ENCODE measurements at regions not wholly inside any gene's neighbourhood (a gene's known extent, or its start where the extent isn't known, plus 50 kb on each side); places are given as distances from the start of the nearest gene placed in this dataset.
"Not testable (repeated sequence)": the region's sequence is repeated elsewhere in the genome, so short reads cannot be mapped to it uniquely, and the experiment has no call there.

- DNase-seq: no peak
These were observed 413.6 kb upstream of the ESRRG start for GRCh38 chr1:217136895-217137205.

GRCh38 chr1:217135987-217136894, 413.0 kb upstream of the ESRRG start:
- DNase-seq: peak; percentile 53

GRCh38 chr1:217135569-217135915, 412.3 kb upstream of the ESRRG start:
- DNase-seq: peak; percentile 86

- DNase-seq: peak; percentile 84
These were observed 411.8 kb upstream of the ESRRG start for GRCh38 chr1:217134857-217135568.

DNA sequence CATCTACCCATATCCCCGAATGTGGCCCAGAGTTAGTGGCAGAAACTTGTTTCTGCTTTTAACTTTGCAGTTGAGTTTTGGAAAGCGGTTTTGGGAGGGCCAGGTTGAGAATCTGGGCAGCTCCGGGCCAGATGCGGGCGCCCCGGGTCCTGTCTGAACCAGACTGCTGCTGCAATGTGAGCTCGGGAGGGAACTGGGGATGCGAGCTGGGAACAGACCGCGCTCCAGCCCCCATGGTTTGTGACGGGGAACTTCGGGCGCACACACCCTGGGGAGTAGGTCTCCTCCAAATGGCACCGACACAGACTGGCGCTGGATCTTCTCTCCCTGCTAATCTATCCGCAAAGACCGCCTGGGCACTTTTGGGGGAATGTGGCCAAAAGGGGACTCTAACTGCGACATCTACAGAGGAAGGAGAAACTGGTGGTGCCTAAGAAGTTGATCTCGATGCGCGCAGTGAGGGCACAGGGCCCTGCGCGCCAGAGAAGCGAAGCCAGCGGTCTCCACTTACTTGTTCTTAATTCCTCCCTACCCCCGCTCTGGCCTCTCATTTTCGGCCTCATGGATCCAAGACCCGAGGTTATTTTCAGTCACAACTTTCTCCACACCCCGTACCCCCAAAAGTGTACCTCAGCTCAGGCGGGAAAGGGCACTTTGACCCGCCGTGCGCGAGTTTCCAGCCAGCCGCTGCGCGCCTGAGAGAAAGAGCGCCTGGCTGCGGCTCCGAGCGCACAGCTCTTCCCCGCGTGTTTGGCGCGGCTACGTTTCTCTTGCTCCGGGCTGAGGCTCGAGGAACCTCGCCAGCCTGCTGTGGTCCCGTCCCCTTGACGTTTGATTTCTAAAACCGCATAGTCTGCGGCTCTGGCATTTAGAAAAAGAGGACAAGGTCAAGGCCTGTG, 411.0 kb upstream of the ESRRG start:
- DNase-seq: peak; percentile 87

- DNase-seq: no peak
These were observed 409.9 kb upstream of the ESRRG start for GRCh38 chr1:217133092-217133491.

DNA sequence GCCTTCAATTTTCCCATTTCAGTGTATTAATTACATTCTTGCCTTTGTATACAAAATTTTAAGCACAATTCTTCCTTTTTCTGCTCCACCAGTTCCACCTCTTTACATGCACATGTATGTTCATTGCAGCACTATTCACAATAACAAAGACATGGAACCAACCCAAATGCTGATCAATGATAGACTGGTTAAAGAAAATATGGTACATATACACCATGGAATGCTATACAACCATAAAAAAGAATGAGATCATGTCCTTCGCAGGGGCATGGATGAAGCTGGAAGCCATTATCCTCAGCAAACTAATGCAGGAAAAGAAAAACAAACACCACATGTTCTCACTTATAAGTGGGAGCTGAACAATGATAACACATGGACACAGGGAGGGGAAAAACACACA, 400.1 kb upstream of the ESRRG start:
- not testable (repeated sequence) for DNase-seq

DNA sequence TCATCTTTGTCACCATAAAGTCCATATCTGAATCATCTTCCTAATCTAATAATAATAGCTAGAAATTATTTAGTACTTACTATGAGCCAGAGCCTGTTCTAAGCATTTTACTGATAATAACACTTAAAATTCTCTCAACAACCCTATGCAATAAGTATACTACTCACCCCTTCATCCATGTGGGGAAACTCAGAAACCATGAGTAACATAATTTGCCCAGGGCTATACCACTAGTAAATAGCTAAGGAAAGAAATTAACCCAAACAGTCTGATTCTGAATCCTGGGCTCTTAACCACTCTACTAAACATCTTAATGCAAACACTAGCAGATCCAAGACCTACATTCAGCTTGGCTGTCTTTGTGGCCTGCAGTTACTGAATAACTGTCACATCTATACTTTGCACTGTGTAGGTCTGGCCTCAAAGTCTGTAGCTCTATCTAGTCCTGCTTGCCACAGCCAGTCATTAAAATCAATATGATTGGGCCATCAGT, 394.8 kb upstream of the ESRRG start:
- DNase-seq: no peak

GRCh38 chr1:217115404-217116380, 392.5 kb upstream of the ESRRG start:
- DNase-seq: no peak

DNA sequence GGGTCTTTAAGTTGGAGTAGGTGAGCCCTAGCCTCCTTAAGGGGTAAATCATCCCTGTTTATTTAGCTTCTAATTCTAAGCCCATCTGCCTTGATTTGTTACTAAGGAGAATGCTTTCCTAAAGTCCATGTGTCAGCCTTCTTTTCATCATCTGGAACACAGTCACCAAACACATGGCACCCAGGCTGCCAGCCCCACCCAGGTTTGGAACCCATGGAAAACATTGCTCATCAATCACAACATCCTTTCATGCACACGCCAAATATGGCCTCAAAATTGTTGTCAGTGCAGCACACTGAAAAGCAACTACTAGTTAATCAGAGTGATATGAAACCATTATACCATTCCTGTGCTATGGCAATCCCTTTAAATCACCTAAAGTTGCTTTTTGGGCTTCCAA, 386.7 kb upstream of the ESRRG start:
- no peak for DNase-seq

- DNase-seq: no peak
These were observed 383.1 kb upstream of the ESRRG start for GRCh38 chr1:217106231-217106901.

- no peak for DNase-seq
These were observed 382.2 kb upstream of the ESRRG start for GRCh38 chr1:217105437-217105836.

- DNase-seq: no peak
These were observed 374.6 kb upstream of the ESRRG start for GRCh38 chr1:217097819-217098218.

DNA sequence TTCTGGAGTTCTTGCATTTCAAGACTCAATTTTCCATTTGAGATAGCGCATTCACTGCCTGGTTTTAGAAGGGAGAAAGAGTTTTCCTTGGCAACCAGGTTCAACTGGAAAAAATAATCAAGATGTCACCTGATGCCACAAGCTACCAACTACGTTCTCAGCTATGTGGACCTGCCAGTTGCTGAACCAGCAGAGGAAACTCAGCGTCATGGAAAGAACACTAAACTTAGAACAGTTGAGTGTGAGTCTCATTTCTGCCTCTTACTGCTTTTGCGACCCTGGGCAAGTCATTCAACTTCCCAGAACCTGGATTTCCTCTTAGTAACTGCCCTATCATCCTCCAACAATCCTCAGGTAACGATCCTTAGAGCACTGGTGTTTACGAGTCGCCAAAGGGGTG, 373.0 kb upstream of the ESRRG start:
- DNase-seq: no peak

DNA sequence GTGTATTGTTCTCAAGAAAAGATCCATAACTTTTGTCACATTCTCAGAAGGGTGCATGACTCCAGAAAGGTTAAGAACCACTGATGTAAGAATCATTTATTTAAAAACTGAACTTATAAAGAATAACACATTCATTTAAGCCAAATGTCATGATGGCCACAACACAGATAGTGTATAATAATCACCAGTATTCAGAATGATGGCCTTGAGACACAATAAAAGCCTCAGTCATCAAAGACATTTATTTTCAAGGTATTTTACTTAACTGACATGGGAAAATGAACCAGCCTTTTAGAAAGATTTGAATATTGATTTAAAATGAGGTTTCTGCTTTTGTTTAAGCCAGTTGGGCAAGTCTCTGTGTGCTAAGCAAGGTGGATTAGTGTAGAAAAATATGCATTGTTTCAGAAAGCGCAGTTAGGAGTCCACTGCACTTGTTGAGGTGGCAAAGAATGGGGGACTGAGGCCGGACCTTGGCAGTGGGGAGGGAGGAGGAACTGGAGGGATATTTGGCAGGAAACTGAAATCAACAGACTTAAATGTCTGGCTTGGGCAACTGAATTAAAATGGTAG, 371.9 kb upstream of the ESRRG start:
- no peak for DNase-seq

DNA sequence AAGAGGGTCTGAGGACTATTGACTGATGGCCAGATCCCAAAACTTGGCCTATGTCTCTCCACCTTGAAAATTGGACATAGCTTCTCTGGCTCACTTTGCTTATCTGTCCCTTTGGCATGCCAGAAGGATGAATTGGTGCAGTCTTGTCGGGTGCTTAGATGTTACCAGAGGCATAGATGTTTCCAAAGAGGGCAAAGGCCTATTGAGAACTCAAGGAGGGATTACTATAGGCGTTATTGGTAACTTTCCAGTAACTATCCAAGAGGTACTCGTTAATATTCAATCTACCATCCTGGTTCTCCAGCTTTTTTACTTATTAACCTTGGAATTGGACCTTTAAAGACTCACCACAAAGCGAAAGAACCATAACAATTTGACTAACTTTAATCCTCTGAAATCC, 368.3 kb upstream of the ESRRG start:
- DNase-seq: no peak

GRCh38 chr1:217090060-217090911, 367.1 kb upstream of the ESRRG start:
- peak; percentile 83 for DNase-seq

- DNase-seq: peak; percentile 83
These were observed 366.3 kb upstream of the ESRRG start for GRCh38 chr1:217089361-217090014.

DNA sequence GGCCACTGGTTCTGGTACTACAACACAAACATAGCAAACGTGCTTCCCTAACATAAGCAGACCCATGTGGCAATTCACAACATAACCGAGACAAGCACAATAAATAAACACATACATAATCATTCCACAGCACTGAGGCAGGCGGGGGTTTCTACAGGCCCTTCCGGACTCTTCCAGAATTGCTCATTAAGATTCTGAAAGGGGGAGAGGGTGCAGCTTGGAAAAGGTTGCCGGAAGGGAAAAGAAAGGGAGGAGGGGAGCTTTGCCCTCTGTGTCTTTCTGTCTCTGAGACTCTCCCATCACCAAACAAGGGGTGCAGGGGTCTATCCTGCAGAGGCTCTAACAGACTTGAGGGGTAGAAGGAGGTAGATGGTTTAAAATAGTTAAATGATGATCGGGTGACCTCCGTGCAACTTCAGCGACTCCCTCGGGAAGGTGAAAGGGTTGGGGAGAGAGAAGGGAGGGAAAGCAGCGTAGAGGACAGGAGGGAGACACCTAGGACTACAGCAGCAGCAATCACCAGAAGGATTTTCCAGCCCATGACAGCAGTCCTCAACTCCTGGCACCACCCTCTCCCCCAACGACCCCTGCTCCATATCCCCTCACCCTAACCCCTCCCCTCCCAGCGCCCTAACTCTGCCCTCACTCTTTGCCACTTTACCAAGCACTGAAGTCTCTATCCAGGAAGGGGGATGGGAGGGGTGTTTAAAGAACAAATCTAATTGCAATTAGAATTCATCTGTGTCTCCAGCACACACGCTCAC, 365.5 kb upstream of the ESRRG start:
- DNase-seq: peak; percentile 79

Measured in retina (tissue), 1 donor.